A673 (cell line): ENCODE measurements at regions not wholly inside any gene's neighbourhood (a gene's known extent, or its start where the extent isn't known, plus 50 kb on each side); places are given as distances from the start of the nearest gene placed in this dataset.

Experiments used
- BruUV-seq: library from RNA; stranded (reverse); fragments of 400-500 nt; replicated peaks from 2 replicates; lab custom pipeline; 2021; lab: Mats Ljungman, UMichigan
- CTCF ChIA-PET: fragments of 300-600 bp; sonication (Branson Sonifier 250); formaldehyde crosslinking; loops from one replicate; lab custom pipeline; 2022; ENCODE audit warnings: antibody characterized with exemption; lab: Charles Lee
- POLR2A ChIA-PET: fragments of 300-600 bp; sonication (Branson Sonifier 250); formaldehyde crosslinking; loops from one replicate; lab custom pipeline; 2022; ENCODE audit warnings: antibody characterized with exemption; ENCODE audit not compliant: low non-redundant PET; lab: Charles Lee
- DNase-seq: peaks from one replicate; pipeline ENCODE4 v3.0.0-alpha.2; 2015; ENCODE audit warnings: low spot score
- H3K27ac ChIP-seq: fragments of 200-600 bp; sonication (generic); 2 replicates; pipeline ENCODE4 v1.5.1; 2016; ENCODE audit warnings: mixed run types, low read depth, mild to moderate bottlenecking, mixed read lengths, antibody characterized with exemption, low read length; ENCODE audit not compliant: poor library complexity, severe bottlenecking
- H3K27me3 ChIP-seq: fragments of 200-600 bp; sonication (generic); replicated peaks from 2 replicates; pipeline ENCODE4 v1.6.1; 2017; ENCODE audit warnings: mixed run types, low read depth, mild to moderate bottlenecking, mixed read lengths, antibody characterized with exemption, low read length; ENCODE audit not compliant: insufficient read depth, poor library complexity
- H3K36me3 ChIP-seq: fragments of 200-600 bp; sonication (generic); 2 replicates; pipeline ENCODE4 v1.6.1; 2016; ENCODE audit warnings: mixed run types, mild to moderate bottlenecking, mixed read lengths, antibody characterized with exemption, low read length; ENCODE audit not compliant: insufficient read depth, poor library complexity, severe bottlenecking
- H3K4me1 ChIP-seq: fragments of 200-600 bp; sonication (generic); 2 replicates; pipeline ENCODE4 v1.6.1; 2017; ENCODE audit warnings: mixed run types, mild to moderate bottlenecking, mixed read lengths, antibody characterized with exemption, low read length; ENCODE audit not compliant: insufficient read depth, poor library complexity, severe bottlenecking
- H3K4me3 ChIP-seq: fragments of 200-600 bp; sonication (generic); 2 replicates; pipeline ENCODE4 v1.5.1; 2016; ENCODE audit warnings: low read depth, mixed run types, mild to moderate bottlenecking, mixed read lengths, low read length; ENCODE audit not compliant: poor library complexity, severe bottlenecking
- H3K9me3 ChIP-seq: fragments of 200-600 bp; sonication (generic); 2 replicates; pipeline ENCODE4 v1.6.1; 2016; ENCODE audit warnings: mixed run types, low read depth, mild to moderate bottlenecking, mixed read lengths, antibody characterized with exemption, low read length; ENCODE audit not compliant: poor library complexity, severe bottlenecking
- CTCF ChIP-seq: fragments of 300-800, 200-600 bp; sonication (generic); conservative IDR thresholded peaks from 2 replicates; pipeline ENCODE4 v1.5.1; 2017; ENCODE audit warnings: low read depth, mild to moderate bottlenecking, antibody characterized with exemption, low read length, moderate library complexity, mixed read lengths
- EZH2 ChIP-seq: fragments of 200-600 bp; sonication (generic); IDR thresholded peaks from 2 replicates; pipeline ENCODE4 v1.6.1; 2017; ENCODE audit warnings: borderline replicate concordance, low read depth, mild to moderate bottlenecking, mixed read lengths, antibody characterized with exemption, low read length; ENCODE audit not compliant: poor library complexity, severe bottlenecking
- intact Hi-C: fragments of 100-400 bp; cut with micrococcal nuclease; formaldehyde crosslinking; loops from one replicate; pipeline ENCODE4 v1.10.0; 2022; ENCODE audit not compliant: unreplicated experiment

GRCh38 chr17:51352798-51353197, 92.5 kb downstream of the UTP18 start:
- no peaks in the 10 kb centered on the region for H3K9me3 ChIP-seq
- no peak for TF ChIP-seq EZH2
- no peak for TF ChIP-seq CTCF

GRCh38 chr17:51353296-51353695, 93.0 kb downstream of the UTP18 start:
- H3K4me1 ChIP-seq = no peaks in the 10 kb centered on the region
- TF ChIP-seq CTCF = no peak
- no peak for TF ChIP-seq EZH2
- no peak overlapping the region for H3K4me3 ChIP-seq
- intact Hi-C loops = no loop called here
- ChIA-PET POLR2A (no interaction called here), CTCF (no interaction called here)
- no peaks in the 10 kb centered on the region for H3K9me3 ChIP-seq
- BruUV-seq = no TSS peak
- no peak for DNase-seq
- H3K36me3 ChIP-seq = no peaks in the 10 kb centered on the region
- peaks cover 81% of the 10 kb centered on the region for H3K27me3 ChIP-seq
- no peak overlapping the region for H3K27ac ChIP-seq

More at GRCh38 chr17:51352798-51353197, 92.5 kb downstream of the UTP18 start:
- H3K4me1 ChIP-seq = no peaks in the 10 kb centered on the region
- BruUV-seq = no TSS peak
- ChIA-PET POLR2A (no interaction called here), CTCF (no interaction called here)
- no peak for DNase-seq
- H3K36me3 ChIP-seq = no peaks in the 10 kb centered on the region
- H3K27ac ChIP-seq = no peak overlapping the region
- no peak overlapping the region for H3K4me3 ChIP-seq
- H3K27me3 ChIP-seq = peaks cover 86% of the 10 kb centered on the region
- intact Hi-C loops = no loop called here

- no TSS peak for BruUV-seq
- H3K27ac ChIP-seq = no peak overlapping the region
- H3K4me1 ChIP-seq = no peaks in the 10 kb centered on the region
- TF ChIP-seq EZH2 = no peak
- TF ChIP-seq CTCF = no peak
- POLR2A ChIA-PET = no interaction called here
- intact Hi-C loops = no loop called here
- no peak for DNase-seq
- no peaks in the 10 kb centered on the region for H3K36me3 ChIP-seq
- CTCF ChIA-PET = no interaction called here
- peaks cover 65% of the 10 kb centered on the region for H3K27me3 ChIP-seq
- no peak overlapping the region for H3K4me3 ChIP-seq
- no peaks in the 10 kb centered on the region for H3K9me3 ChIP-seq
These were observed 94.6 kb downstream of the UTP18 start for GRCh38 chr17:51354936-51355335.
